Hepatocyte (in vitro differentiated cells): ENCODE measurements at regions not wholly inside any gene's neighbourhood (a gene's known extent, or its start where the extent isn't known, plus 50 kb on each side); places are given as distances from the start of the nearest gene placed in this dataset.

Source experiments
- DNase-seq: peaks from one replicate; pipeline ENCODE4 v3.0.0-alpha.2; 2016; ENCODE audit warnings: low spot score
- H2AFZ ChIP-seq: fragments of 200-600 bp; sonication (generic); 2 replicates; pipeline ENCODE4 v1.6.0; 2016; ENCODE audit warnings: antibody characterized with exemption, mild to moderate bottlenecking
- H3K27ac ChIP-seq: fragments of 200-600 bp; sonication (generic); 2 replicates; pipeline ENCODE4 v1.5.1; 2016; ENCODE audit warnings: mild to moderate bottlenecking
- H3K27me3 ChIP-seq: fragments of 200-600 bp; sonication (generic); 2 replicates; pipeline ENCODE4 v1.6.1; 2016
- H3K36me3 ChIP-seq: fragments of 200-600 bp; sonication (generic); replicated peaks from 2 replicates; pipeline ENCODE4 v1.5.1; 2016; ENCODE audit warnings: low read depth; ENCODE audit not compliant: insufficient read depth
- H3K4me1 ChIP-seq: fragments of 200-600 bp; sonication (generic); 2 replicates; pipeline ENCODE4 v1.5.1; 2016; ENCODE audit warnings: mild to moderate bottlenecking, moderate library complexity; ENCODE audit not compliant: insufficient read depth
- H3K4me2 ChIP-seq: fragments of 200-600 bp; sonication (generic); 2 replicates; pipeline ENCODE4 v1.6.0; 2016
- H3K4me3 ChIP-seq: fragments of 200-600 bp; sonication (generic); 2 replicates; pipeline ENCODE4 v1.5.1; 2016; ENCODE audit warnings: mild to moderate bottlenecking
- H3K79me2 ChIP-seq: fragments of 200-600 bp; sonication (generic); 2 replicates; pipeline ENCODE4 v1.6.0; 2017; ENCODE audit warnings: mild to moderate bottlenecking
- H3K9me2 ChIP-seq: fragments of 200-600 bp; sonication (generic); replicated peaks from 2 replicates; pipeline ENCODE4 v1.6.0; 2017; ENCODE audit warnings: mild to moderate bottlenecking; ENCODE audit not compliant: insufficient read depth
- H3K9me3 ChIP-seq: fragments of 200-600 bp; sonication (generic); 2 replicates; pipeline ENCODE4 v1.5.1; 2016; ENCODE audit warnings: low read depth, mild to moderate bottlenecking
- H4K20me1 ChIP-seq: fragments of 200-600 bp; sonication (generic); 2 replicates; pipeline ENCODE4 v1.6.0; 2016; ENCODE audit warnings: mild to moderate bottlenecking; ENCODE audit not compliant: insufficient read depth, poor library complexity, severe bottlenecking
- EZH2 ChIP-seq: fragments of 200-600 bp; sonication (generic); IDR thresholded peaks from 2 replicates; pipeline ENCODE4 v1.6.1; 2016; ENCODE audit warnings: antibody characterized with exemption, mild to moderate bottlenecking, borderline replicate concordance
- EZH2phosphoT487 ChIP-seq: fragments of 200-600 bp; sonication (generic); IDR thresholded peaks from one replicate; pipeline ENCODE4 v1.6.1; 2018; ENCODE audit warnings: antibody characterized with exemption, mild to moderate bottlenecking, low read depth, moderate library complexity; ENCODE audit not compliant: unreplicated experiment, severe bottlenecking
- WGBS: methylation state at CpG from one replicate; pipeline ENCODE4 v1.1.6; 2016; ENCODE audit warnings: low lambda C conversion rate; ENCODE audit errors: missing lambda C conversion rate; 5-methylcytosine and 5-hydroxymethylcytosine counted together
- TF ChIP-seq, protein P1 (sequence below): fragments of 200-600 bp; sonication (generic); IDR thresholded peaks from 2 replicates; pipeline ENCODE4 v1.5.1; 2016; ENCODE audit warnings: antibody characterized with exemption, mild to moderate bottlenecking; ENCODE audit not compliant: poor library complexity

GRCh38 chr2:562391-563364, 114.5 kb downstream of the TMEM18 start:
- Histone ChIP-seq H3K9me2 (no peaks in the 10 kb centered on the region), H4K20me1 (no peaks in the 10 kb centered on the region), H3K9me3 (no peaks in the 10 kb centered on the region), H3K27me3 (no peaks in the 10 kb centered on the region), H3K4me3 (no peak overlapping the region), H3K4me2 (no peak overlapping the region), H2AFZ (no peak overlapping the region), H3K27ac (no peak overlapping the region), H3K79me2 (no peaks in the 10 kb centered on the region), H3K36me3 (no peaks in the 10 kb centered on the region), H3K4me1 (peaks cover 6% of the 10 kb centered on the region)
- no peak for DNase-seq
- WGBS: 88% methylated on average over 22 of the region's 33 CpGs
- TF ChIP-seq EZH2phosphoT487 (no peak), EZH2 (no peak)
- TF ChIP-seq, protein P1, sequence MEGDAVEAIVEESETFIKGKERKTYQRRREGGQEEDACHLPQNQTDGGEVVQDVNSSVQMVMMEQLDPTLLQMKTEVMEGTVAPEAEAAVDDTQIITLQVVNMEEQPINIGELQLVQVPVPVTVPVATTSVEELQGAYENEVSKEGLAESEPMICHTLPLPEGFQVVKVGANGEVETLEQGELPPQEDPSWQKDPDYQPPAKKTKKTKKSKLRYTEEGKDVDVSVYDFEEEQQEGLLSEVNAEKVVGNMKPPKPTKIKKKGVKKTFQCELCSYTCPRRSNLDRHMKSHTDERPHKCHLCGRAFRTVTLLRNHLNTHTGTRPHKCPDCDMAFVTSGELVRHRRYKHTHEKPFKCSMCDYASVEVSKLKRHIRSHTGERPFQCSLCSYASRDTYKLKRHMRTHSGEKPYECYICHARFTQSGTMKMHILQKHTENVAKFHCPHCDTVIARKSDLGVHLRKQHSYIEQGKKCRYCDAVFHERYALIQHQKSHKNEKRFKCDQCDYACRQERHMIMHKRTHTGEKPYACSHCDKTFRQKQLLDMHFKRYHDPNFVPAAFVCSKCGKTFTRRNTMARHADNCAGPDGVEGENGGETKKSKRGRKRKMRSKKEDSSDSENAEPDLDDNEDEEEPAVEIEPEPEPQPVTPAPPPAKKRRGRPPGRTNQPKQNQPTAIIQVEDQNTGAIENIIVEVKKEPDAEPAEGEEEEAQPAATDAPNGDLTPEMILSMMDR: no peak

DNA sequence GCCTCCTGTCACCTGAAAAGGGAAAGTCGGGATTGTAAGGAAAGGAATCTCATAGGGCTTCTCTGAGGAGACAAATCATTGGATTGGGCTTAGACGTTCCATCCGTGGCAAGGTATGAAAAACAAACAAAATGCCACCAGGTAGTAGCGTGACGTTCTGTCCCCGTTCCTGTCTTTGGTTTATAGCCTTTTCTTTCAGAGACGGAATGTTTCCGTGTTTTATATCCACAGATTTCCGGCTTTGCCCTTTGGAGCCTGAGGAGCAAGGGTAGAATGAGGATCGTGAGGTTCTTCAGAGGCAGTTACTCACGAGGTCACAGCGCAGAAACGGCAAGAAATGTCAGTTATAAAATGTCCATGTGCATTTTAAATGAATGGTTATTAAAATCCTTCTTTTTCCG, 118.3 kb downstream of the TMEM18 start:
- WGBS: 84% methylated on average over 14 of the region's 14 CpGs
- no peak for DNase-seq
- no peaks in the 10 kb centered on the region for H3K36me3 ChIP-seq

GRCh38 chr2:558302-558642, 118.9 kb downstream of the TMEM18 start:
- no peak overlapping the region for H3K4me2 ChIP-seq
- 94% methylated on average over 12 of the region's 17 CpGs for WGBS
- H3K4me1 ChIP-seq: peaks cover 2% of the 10 kb centered on the region
- no peaks in the 10 kb centered on the region for H3K9me2 ChIP-seq
- no peaks in the 10 kb centered on the region for H3K27me3 ChIP-seq
- DNase-seq: no peak
- no peak overlapping the region for H3K27ac ChIP-seq
- H3K4me3 ChIP-seq: no peak overlapping the region
- no peaks in the 10 kb centered on the region for H4K20me1 ChIP-seq
- H3K36me3 ChIP-seq: no peaks in the 10 kb centered on the region
- TF ChIP-seq EZH2phosphoT487 (no peak), EZH2 (no peak)
- TF ChIP-seq, protein P1: no peak
- no peaks in the 10 kb centered on the region for H3K79me2 ChIP-seq
- no peaks in the 10 kb centered on the region for H3K9me3 ChIP-seq
- H2AFZ ChIP-seq: no peak overlapping the region

More for the DNA sequence above, 118.3 kb downstream of the TMEM18 start:
- Histone ChIP-seq H3K9me3 (no peaks in the 10 kb centered on the region), H3K79me2 (no peaks in the 10 kb centered on the region), H3K27me3 (no peaks in the 10 kb centered on the region), H3K9me2 (no peaks in the 10 kb centered on the region), H3K4me3 (no peak overlapping the region), H2AFZ (no peak overlapping the region), H3K4me2 (no peak overlapping the region), H4K20me1 (no peaks in the 10 kb centered on the region), H3K4me1 (peaks cover 2% of the 10 kb centered on the region), H3K27ac (no peak overlapping the region)
- TF ChIP-seq EZH2 (no peak), EZH2phosphoT487 (no peak)
- TF ChIP-seq, protein P1: no peak
